Peyer's patch (tissue), 4 donors: ENCODE measurements at regions not wholly inside any gene's neighbourhood (a gene's known extent, or its start where the extent isn't known, plus 50 kb on each side); places are given as distances from the start of the nearest gene placed in this dataset.

Experiments
- CTCF ChIP-seq, 6 experiments: fragments of 450-650 bp in 4 of 6; fragments of 200-600 bp in 2 of 6; sonication (generic) in 1 of 6; IDR thresholded peaks; one replicate each; pipeline ENCODE4 v1.5.1; 2017 to 2019; ENCODE audit warnings: antibody characterized with exemption in 6 of 6, mild to moderate bottlenecking in 3 of 6, moderate library complexity in 1 of 6
- POLR2A ChIP-seq, 2 donors: fragments of 450-650 bp; IDR thresholded peaks; one replicate each; pipeline ENCODE4 v1.5.1; 2017; ENCODE audit warnings: antibody characterized with exemption in 2 of 2, mild to moderate bottlenecking in 2 of 2, moderate library complexity in 2 of 2

GRCh38 chr15:85977586-85977985 lies 102.1 kb upstream of the AGBL1 start:
- TF ChIP-seq CTCF (IDR thresholded peaks at IDR 0.05) (no peak), POLR2A (IDR thresholded peaks at IDR 0.05) (no peak)
